ENCODE measurements at regions not wholly inside any gene's neighbourhood (a gene's known extent, or its start where the extent isn't known, plus 50 kb on each side); places are given as distances from the start of the nearest gene placed in this dataset.

- Mint-ChIP-seq H3K27me3 (ENCODE audit: insufficient read depth) (no peaks in the 10 kb centered on the region), H3K36me3 (ENCODE audit: low read depth) (peaks cover 4% of the 10 kb centered on the region), H3K4me3 (no peak overlapping the region), H3K27ac (no peak overlapping the region), H3K4me1 (peaks cover 14% of the 10 kb centered on the region), H3K9me3 (peaks cover 15% of the 10 kb centered on the region)
- H3K27ac ChIP-seq (ENCODE audit: low read depth, low read length), result no peak overlapping the region
- H3K27me3 ChIP-seq (ENCODE audit: control insufficient read depth, insufficient read depth, low read length, poor library complexity, severe bottlenecking), result no peaks in the 10 kb centered on the region
- DNase-seq, result no peak
- no peak for TF ChIP-seq CTCF (conservative IDR thresholded peaks at IDR 0.05)
- peaks cover 3% of the 10 kb centered on the region for H3K4me1 ChIP-seq (ENCODE audit: control insufficient read depth, insufficient read depth, low read length)
- H3K36me3 ChIP-seq (ENCODE audit: control insufficient read depth, insufficient read depth, low read length), result no peaks in the 10 kb centered on the region
- WGBS, 2 experiments (ENCODE audit: insufficient coverage in 1 of 2, insufficient read length in 1 of 2), result 97% methylated on average over 2 of the region's 2 CpGs; no CpG with 5 or more reads in 1 of the 2 experiments
- no peak overlapping the region for H3K4me3 ChIP-seq (ENCODE audit: low read length)
- no peak overlapping the region for H3K9ac ChIP-seq (ENCODE audit: extremely low read depth, low read length, poor library complexity, severe bottlenecking)
- H3K9me3 ChIP-seq (ENCODE audit: control insufficient read depth, low read length), result peaks cover 15% of the 10 kb centered on the region
Observed at GRCh38 chr12:68094195-68094594, 65.3 kb downstream of the IFNG start.

GRCh38 chr12:68092976-68093375 lies 66.6 kb downstream of the IFNG start:
- Histone ChIP-seq H3K9ac (ENCODE audit: extremely low read depth, low read length, poor library complexity, severe bottlenecking) (no peak overlapping the region), H3K4me3 (ENCODE audit: low read length) (no peak overlapping the region), H3K27me3 (ENCODE audit: control insufficient read depth, insufficient read depth, low read length, poor library complexity, severe bottlenecking) (no peaks in the 10 kb centered on the region), H3K9me3 (ENCODE audit: control insufficient read depth, low read length) (peaks cover 20% of the 10 kb centered on the region), H3K4me1 (ENCODE audit: control insufficient read depth, insufficient read depth, low read length) (peaks cover 3% of the 10 kb centered on the region), H3K36me3 (ENCODE audit: control insufficient read depth, insufficient read depth, low read length) (no peaks in the 10 kb centered on the region), H3K27ac (ENCODE audit: low read depth, low read length) (no peak overlapping the region)
- Mint-ChIP-seq H3K27me3 (ENCODE audit: insufficient read depth) (no peaks in the 10 kb centered on the region), H3K4me1 (peaks cover 14% of the 10 kb centered on the region), H3K4me3 (no peak overlapping the region), H3K27ac (no peak overlapping the region), H3K9me3 (peaks cover 12% of the 10 kb centered on the region), H3K36me3 (ENCODE audit: low read depth) (peaks cover 2% of the 10 kb centered on the region)
- DNase-seq, result no peak
- no peak for TF ChIP-seq CTCF (conservative IDR thresholded peaks at IDR 0.05)
- WGBS, 2 experiments (ENCODE audit: insufficient coverage in 1 of 2, insufficient read length in 1 of 2), result 79 to 100% methylated on average over 1 of the region's 2 CpGs

GRCh38 chr12:68089101-68089500 lies 70.4 kb downstream of the IFNG start:
- Histone ChIP-seq H3K27me3 (ENCODE audit: control insufficient read depth, insufficient read depth, low read length, poor library complexity, severe bottlenecking) (no peaks in the 10 kb centered on the region), H3K36me3 (ENCODE audit: control insufficient read depth, insufficient read depth, low read length) (no peaks in the 10 kb centered on the region), H3K4me3 (ENCODE audit: low read length) (no peak overlapping the region), H3K4me1 (ENCODE audit: control insufficient read depth, insufficient read depth, low read length) (peaks cover 3% of the 10 kb centered on the region), H3K9ac (ENCODE audit: extremely low read depth, low read length, poor library complexity, severe bottlenecking) (no peak overlapping the region), H3K9me3 (ENCODE audit: control insufficient read depth, low read length) (peaks cover 39% of the 10 kb centered on the region), H3K27ac (ENCODE audit: low read depth, low read length) (no peak overlapping the region)
- Mint-ChIP-seq H3K9me3 (peaks cover 28% of the 10 kb centered on the region), H3K27me3 (ENCODE audit: insufficient read depth) (no peaks in the 10 kb centered on the region), H3K36me3 (ENCODE audit: low read depth) (peaks cover 2% of the 10 kb centered on the region), H3K4me3 (no peak overlapping the region), H3K27ac (no peak overlapping the region), H3K4me1 (peaks cover 9% of the 10 kb centered on the region)
- WGBS, 2 experiments (ENCODE audit: insufficient coverage in 1 of 2, insufficient read length in 1 of 2), result 83 to 87% methylated on average over 1 to 2 of the region's 2 CpGs
- no peak for DNase-seq
- no peak for TF ChIP-seq CTCF (conservative IDR thresholded peaks at IDR 0.05)
